GM18858 (cell line): ENCODE measurements at regions not wholly inside any gene's neighbourhood (a gene's known extent, or its start where the extent isn't known, plus 50 kb on each side); places are given as distances from the start of the nearest gene placed in this dataset.
A peak's percentile ranks its signal among the peaks of the same experiment; 100 is the strongest.

Experiments used
- ATAC-seq: cut with Tn5 transposase; IDR thresholded peaks from one replicate; pipeline ENCODE4 v1.9.1; 2021; ENCODE audit not compliant: unreplicated experiment

GRCh38 chr22:22417495-22418162 is 90.9 kb downstream of the ZNF280B start:
- ATAC-seq, result no peak

GRCh38 chr22:22418163-22418549 is 90.4 kb downstream of the ZNF280B start:
- ATAC-seq, result no peak

- no peak for ATAC-seq
Observed at GRCh38 chr22:22418957-22419356, 89.6 kb downstream of the ZNF280B start.

GRCh38 chr22:22420580-22420979 is 88.0 kb downstream of the ZNF280B start:
- ATAC-seq, result no peak

- ATAC-seq, result no peak
Observed at GRCh38 chr22:22421392-22421791, 87.2 kb downstream of the ZNF280B start.

- peak; percentile 84 for ATAC-seq
Observed at GRCh38 chr22:22422629-22423112, 85.9 kb downstream of the ZNF280B start.

- no peak for ATAC-seq
Observed at GRCh38 chr22:22423681-22424080, 84.9 kb downstream of the ZNF280B start.

- ATAC-seq, result no peak
Observed at GRCh38 chr22:22424210-22424800, 84.2 kb downstream of the ZNF280B start.

GRCh38 chr22:22424956-22425355 is 83.6 kb downstream of the ZNF280B start:
- ATAC-seq, result no peak

GRCh38 chr22:22425356-22425755 is 83.2 kb downstream of the ZNF280B start:
- ATAC-seq, result no peak

GRCh38 chr22:22425783-22426624 is 82.5 kb downstream of the ZNF280B start:
- no peak for ATAC-seq

GRCh38 chr22:22427542-22428065 is 80.9 kb downstream of the ZNF280B start:
- no peak for ATAC-seq

GRCh38 chr22:22428222-22429098 is 80.1 kb downstream of the ZNF280B start:
- ATAC-seq, result no peak

- ATAC-seq, result no peak
Observed at GRCh38 chr22:22429369-22430108, 79.0 kb downstream of the ZNF280B start.

GRCh38 chr22:22430111-22430820 is 78.3 kb downstream of the ZNF280B start:
- no peak for ATAC-seq

- no peak for ATAC-seq
Observed at GRCh38 chr22:22431271-22432220, 77.0 kb downstream of the ZNF280B start.

- ATAC-seq, result no peak
Observed at GRCh38 chr22:22432479-22432878, 76.1 kb downstream of the ZNF280B start.

- no peak for ATAC-seq
Observed at GRCh38 chr22:22432937-22433336, 75.6 kb downstream of the ZNF280B start.
